ENCODE measurements at regions not wholly inside any gene's neighbourhood (a gene's known extent, or its start where the extent isn't known, plus 50 kb on each side); places are given as distances from the start of the nearest gene placed in this dataset.

GRCh38 chr2:22829791-22830190 lies 555.2 kb upstream of the KLHL29 start:
- no peak for DNase-seq (ENCODE audit: low read depth)

DNA sequence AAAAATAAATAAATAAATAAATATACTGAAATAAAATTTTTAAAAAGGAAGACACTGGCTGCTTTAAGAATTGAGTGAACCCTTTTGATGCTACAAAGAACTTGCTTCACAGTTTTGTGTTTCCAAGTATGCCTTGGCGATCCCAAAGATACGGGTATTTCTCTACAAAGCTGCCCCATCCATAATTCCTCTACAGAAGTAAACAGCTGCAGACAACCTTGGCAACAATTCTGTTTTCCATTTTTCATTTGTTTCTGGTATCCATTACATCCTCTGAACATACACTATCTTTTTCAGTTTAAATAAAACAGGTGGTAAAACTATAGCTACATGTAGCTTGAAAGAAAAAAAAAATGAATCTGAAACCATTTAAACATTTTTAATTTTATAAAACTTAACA lies 552.8 kb upstream of the KLHL29 start:
- DNase-seq (ENCODE audit: low read depth) = no peak

GRCh38 chr2:22838461-22838860 lies 546.5 kb upstream of the KLHL29 start:
- DNase-seq (ENCODE audit: low read depth) = no peak

- no peak for DNase-seq (ENCODE audit: low read depth)
These were observed 542.6 kb upstream of the KLHL29 start for GRCh38 chr2:22842205-22842869.

GRCh38 chr2:22843919-22844537 lies 541.0 kb upstream of the KLHL29 start:
- no peak for DNase-seq (ENCODE audit: low read depth)

- no peak for DNase-seq (ENCODE audit: low read depth)
These were observed 534.7 kb upstream of the KLHL29 start for GRCh38 chr2:22850310-22850709.

DNA sequence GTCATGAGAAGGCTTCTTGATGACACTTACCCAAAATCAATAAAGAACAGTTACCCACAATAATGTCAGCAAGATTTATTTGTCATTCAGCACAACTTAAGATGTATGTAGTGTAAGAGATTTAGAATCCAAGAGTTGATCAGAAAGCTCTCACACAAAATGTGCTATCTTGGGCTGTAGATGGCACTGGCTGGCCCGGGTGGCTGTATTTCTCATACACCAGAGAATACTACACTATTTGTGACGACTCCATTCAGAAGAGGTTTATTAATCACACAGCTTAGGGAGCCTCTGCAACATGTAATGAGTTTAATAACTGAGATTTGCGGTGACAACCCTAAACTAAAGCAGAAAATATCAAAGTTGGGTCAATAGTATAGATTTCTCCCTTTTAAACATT lies 530.4 kb upstream of the KLHL29 start:
- DNase-seq (ENCODE audit: low read depth) = no peak

- no peak for DNase-seq (ENCODE audit: low read depth)
These were observed 529.9 kb upstream of the KLHL29 start for GRCh38 chr2:22855081-22855480.

DNA sequence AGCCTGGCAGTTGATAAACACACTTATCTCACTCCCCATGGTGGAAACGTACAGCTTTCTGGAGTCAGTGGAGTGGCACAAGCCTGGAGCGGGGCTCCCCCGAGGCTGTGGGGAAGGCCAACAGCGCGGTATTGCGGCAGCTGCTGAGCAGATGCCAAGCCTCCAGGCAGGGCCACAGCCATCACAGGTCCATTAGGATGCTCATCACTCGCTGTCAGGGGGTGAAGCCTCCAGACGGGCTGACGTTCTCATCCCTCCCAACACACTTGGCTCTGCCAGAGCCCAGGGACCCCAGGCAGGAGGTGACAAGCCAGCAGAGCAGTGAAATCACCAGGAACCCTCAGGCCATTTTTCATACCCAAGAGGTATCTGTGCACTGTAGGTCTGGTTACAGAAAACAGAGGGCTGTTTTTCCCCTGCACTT lies 529.2 kb upstream of the KLHL29 start:
- DNase-seq (ENCODE audit: low read depth) = no peak

GRCh38 chr2:22867973-22868372 lies 517.0 kb upstream of the KLHL29 start:
- no peak for DNase-seq (ENCODE audit: low read depth)

DNA sequence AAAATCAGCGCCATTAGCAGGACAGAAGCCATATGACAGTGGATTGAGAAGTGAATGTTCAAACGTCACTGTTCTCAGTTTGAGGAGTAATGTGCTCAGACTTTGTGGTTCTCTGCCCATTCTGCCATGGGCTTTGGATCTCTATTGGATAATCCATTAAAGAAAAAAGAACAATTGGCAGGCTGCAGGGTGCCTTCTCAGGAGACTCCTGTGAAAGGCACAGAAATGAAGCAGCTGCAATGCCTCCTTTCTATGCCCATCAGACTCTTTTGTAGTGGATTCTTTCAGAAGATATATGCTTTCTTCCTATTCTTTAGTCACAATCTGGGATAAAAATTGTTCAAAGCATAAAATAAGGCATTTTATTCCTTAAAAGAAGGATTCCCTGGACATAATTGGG lies 506.9 kb upstream of the KLHL29 start:
- no peak for DNase-seq (ENCODE audit: low read depth)

GRCh38 chr2:22879009-22879863 lies 505.7 kb upstream of the KLHL29 start:
- DNase-seq (ENCODE audit: low read depth) = no peak

- no peak for DNase-seq (ENCODE audit: low read depth)
These were observed 504.8 kb upstream of the KLHL29 start for GRCh38 chr2:22880161-22880560.

DNA sequence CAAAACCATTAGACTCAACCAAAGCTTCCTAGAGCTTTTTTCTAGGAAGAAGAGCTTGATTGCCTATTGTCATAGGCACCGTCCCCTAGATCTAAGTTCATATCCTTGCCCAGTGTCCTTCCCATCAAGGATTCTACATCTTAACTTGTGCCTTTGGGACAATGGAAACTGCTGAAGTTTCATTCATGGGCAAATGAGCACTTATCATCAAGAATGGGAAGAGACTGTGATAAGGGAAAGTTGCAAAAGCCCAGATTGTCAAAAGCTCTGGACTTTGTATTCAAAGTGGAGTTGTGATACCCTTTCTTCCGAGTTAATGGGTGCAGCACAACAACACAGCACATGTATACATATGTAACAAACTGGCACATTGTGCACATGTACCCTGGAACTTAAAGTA lies 503.0 kb upstream of the KLHL29 start:
- no peak for DNase-seq (ENCODE audit: low read depth)

GRCh38 chr2:22882643-22883042 lies 502.3 kb upstream of the KLHL29 start:
- no peak for DNase-seq (ENCODE audit: low read depth)

DNA sequence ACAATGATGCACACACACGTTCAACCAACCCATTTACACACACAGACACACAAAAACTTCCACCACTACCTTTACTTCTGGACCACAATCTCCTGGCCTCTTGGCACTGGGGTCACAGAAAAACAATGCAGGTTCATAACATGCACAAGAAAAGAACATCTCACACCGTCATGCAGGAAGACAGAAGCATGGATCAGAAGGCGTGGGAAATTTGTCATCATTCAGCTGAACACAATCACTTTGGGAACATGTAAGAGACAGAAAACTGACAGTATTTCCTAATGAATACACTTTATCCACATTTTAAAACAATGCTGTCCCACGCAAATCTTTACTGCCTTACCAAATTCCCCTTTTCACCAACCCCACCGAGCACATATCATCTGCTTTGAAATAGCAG lies 501.9 kb upstream of the KLHL29 start:
- DNase-seq (ENCODE audit: low read depth) = no peak

GRCh38 chr2:22885245-22885644 lies 499.7 kb upstream of the KLHL29 start:
- DNase-seq (ENCODE audit: low read depth) = no peak

GRCh38 chr2:22887426-22887825 lies 497.6 kb upstream of the KLHL29 start:
- DNase-seq (ENCODE audit: low read depth) = no peak

DNA sequence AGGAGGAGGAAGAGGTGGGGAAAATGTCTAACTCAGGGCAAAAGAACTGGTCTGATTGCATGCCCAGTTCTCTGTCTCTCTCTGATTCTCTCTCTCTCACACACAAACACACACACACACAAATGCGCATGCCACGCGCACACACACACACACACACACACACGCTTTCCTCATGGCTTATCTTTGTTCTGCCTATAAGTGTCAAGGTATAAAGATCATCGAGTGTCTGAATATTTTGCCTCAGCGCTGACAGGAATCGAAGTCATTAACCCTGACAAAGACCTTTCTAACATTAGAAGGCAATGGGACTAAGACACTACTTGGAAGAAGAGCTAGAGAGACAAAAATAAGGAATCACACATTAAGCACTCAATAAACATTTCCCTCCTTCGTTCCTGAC lies 497.1 kb upstream of the KLHL29 start:
- DNase-seq (ENCODE audit: low read depth) = no peak

GRCh38 chr2:22890132-22890531 lies 494.8 kb upstream of the KLHL29 start:
- no peak for DNase-seq (ENCODE audit: low read depth)

DNA sequence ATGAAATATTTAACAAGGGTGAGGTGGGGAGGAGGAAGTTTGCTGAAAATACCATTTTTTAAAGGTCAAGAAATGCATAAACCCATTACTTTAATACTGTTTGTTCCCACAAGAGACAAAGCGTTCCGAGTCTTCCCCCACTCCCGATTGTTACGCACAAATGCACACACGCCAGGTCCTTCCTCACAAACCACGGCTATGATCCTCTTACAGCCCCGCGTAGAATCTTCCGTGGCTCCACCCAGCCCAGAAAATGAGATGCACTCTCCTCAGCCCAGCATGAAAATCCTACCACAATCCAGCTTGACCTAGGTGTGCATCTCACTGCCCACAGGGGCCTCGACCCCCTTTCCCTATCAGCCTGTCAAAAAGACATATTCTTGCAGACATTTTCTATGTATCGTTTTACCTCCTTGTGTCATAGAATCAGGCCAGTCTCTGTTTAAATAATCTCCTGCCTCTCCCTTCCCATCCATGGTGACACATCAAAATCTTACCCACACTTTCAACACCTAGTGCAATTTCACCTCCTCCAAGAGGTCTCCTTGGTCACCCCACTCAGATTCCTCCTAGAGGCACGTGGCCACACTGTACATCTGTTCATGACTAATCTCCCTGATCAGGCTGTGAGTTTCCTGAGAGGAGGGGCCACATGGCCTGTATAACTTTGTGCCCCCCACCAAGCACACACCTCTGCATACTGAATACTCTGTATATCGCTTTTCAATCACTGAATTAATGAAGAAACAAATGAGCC lies 491.0 kb upstream of the KLHL29 start:
- no peak for DNase-seq (ENCODE audit: low read depth)

DNA sequence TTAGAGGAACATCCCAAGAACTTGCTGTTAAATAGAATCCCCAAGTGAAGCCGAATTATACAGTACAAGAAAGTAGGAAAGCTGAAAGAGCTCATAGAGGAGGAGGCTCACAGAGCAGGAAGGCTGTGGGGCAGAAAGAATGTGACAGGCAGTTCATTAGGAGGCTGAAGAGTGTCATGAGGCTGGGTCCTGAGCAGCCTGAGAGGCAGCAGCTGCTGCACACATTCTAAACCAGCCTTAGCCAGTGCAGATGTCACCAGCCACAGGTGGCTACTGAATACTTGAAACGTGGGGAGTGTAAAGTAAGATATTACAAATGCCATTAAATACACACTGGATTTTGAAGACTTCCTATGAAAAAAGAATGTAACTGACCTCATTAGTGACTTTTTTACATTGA lies 490.2 kb upstream of the KLHL29 start:
- no peak for DNase-seq (ENCODE audit: low read depth)
